Cerebellar nuclear complex (tissue), 1 donor: ENCODE measurements at regions not wholly inside any gene's neighbourhood (a gene's known extent, or its start where the extent isn't known, plus 50 kb on each side); places are given as distances from the start of the nearest gene placed in this dataset.

Experiments used
- DNase-seq, 2 experiments: peaks; one replicate each; lab custom pipeline; 2025; lab: John Stamatoyannopoulos, UW

- DNase-seq = no peak
Measured at GRCh38 chr11:96894587-96894986, 504.8 kb downstream of the JRKL start.

GRCh38 chr11:96899971-96900370 lies 510.2 kb downstream of the JRKL start:
- DNase-seq = no peak

GRCh38 chr11:96905143-96905542 lies 515.3 kb downstream of the JRKL start:
- no peak for DNase-seq

GRCh38 chr11:96905663-96906062 lies 515.9 kb downstream of the JRKL start:
- DNase-seq = no peak

GRCh38 chr11:96906476-96906875 lies 516.7 kb downstream of the JRKL start:
- DNase-seq = no peak

GRCh38 chr11:96925862-96926261 lies 536.0 kb downstream of the JRKL start:
- no peak for DNase-seq

GRCh38 chr11:96940227-96940626 lies 550.4 kb downstream of the JRKL start:
- DNase-seq = no peak

- no peak for DNase-seq
Measured at GRCh38 chr11:96942855-96943254, 553.0 kb downstream of the JRKL start.

GRCh38 chr11:96943970-96944369 lies 554.2 kb downstream of the JRKL start:
- no peak for DNase-seq

- no peak for DNase-seq
Measured at GRCh38 chr11:96948066-96948465, 558.3 kb downstream of the JRKL start.

GRCh38 chr11:96949464-96949863 lies 559.7 kb downstream of the JRKL start:
- no peak for DNase-seq

- no peak for DNase-seq
Measured at GRCh38 chr11:96954587-96955242, 564.9 kb downstream of the JRKL start.

GRCh38 chr11:96960476-96960875 lies 570.7 kb downstream of the JRKL start:
- no peak for DNase-seq

GRCh38 chr11:96960926-96961325 lies 571.1 kb downstream of the JRKL start:
- no peak for DNase-seq

- DNase-seq = no peak
Measured at GRCh38 chr11:96961931-96962330, 572.1 kb downstream of the JRKL start.

GRCh38 chr11:96963375-96963774 lies 573.6 kb downstream of the JRKL start:
- no peak for DNase-seq

GRCh38 chr11:96964661-96965060 lies 574.8 kb downstream of the JRKL start:
- no peak for DNase-seq

- no peak for DNase-seq
Measured at GRCh38 chr11:96967616-96968015, 577.8 kb downstream of the JRKL start.

GRCh38 chr11:96969251-96969650 lies 579.4 kb downstream of the JRKL start:
- no peak for DNase-seq

GRCh38 chr11:96978751-96979150 lies 588.9 kb downstream of the JRKL start:
- no peak for DNase-seq

- no peak for DNase-seq
Measured at GRCh38 chr11:96986516-96986915, 596.7 kb downstream of the JRKL start.

- no peak for DNase-seq
Measured at GRCh38 chr11:96990914-96991313, 601.1 kb downstream of the JRKL start.

GRCh38 chr11:97000481-97000880 lies 610.7 kb downstream of the JRKL start:
- no peak for DNase-seq

- no peak for DNase-seq
Measured at GRCh38 chr11:97007283-97007682, 617.5 kb downstream of the JRKL start.
